Heart left ventricle (tissue), 13 donors: ENCODE measurements at regions not wholly inside any gene's neighbourhood (a gene's known extent, or its start where the extent isn't known, plus 50 kb on each side); places are given as distances from the start of the nearest gene placed in this dataset.

ENCODE experiments used
- CTCF ChIP-seq, 12 donors: fragments of 200-600 bp; sonication (generic) in 4 of 12; IDR thresholded peaks; one replicate each; pipeline versions ENCODE4 v1.5.0 to v1.8.0; 2018 to 2022; ENCODE audit warnings: antibody characterized with exemption in 12 of 12, mild to moderate bottlenecking in 5 of 12
- POLR2A ChIP-seq, 2 donors: fragments of 450-650 bp; IDR thresholded peaks; one replicate each; pipeline ENCODE4 v1.6.1; 2017; ENCODE audit warnings: antibody characterized with exemption in 2 of 2, mild to moderate bottlenecking in 2 of 2, moderate library complexity in 2 of 2
- donor health status: ischemic (EF 13 %, LVEDD 7.1; RV severe dilation, severe dysfunction).
- donor health status: DM: no; HTN: yes; CAD: no.
- donor health status: DM: no; HTN: no; CAD: no.
- donor health status: ischemic (EF 25% LVEDD 6.9; RV normal size, moderate dysfunction).
- donor health status: ischemic (EF 25% LVEDD 5.7; RV mildly dilated, moderate dysfunction).
- donor health status: ischemic (EF 35%, LVEDD 5.7; RV mildly dilated, moderate dysfunction).
- donor health status: nonischemic (EF 11% LVEDD 7.7; RV severe dilation, severe dysfunction).
- donor health status: DM: yes; HTN: yes; CAD: no.
- donor health status: PGD.
- donor health status: ischemic (EF 29% LVEDD 5.4; RV normal size, mild dysfunction).
- donor health status: nonischemic (EF 23%, LVEDD 6.1; RV moderate dilation, normal function).

GRCh38 chr9:135267191-135267809 is 179.8 kb downstream of the OLFM1 start:
- TF ChIP-seq CTCF (IDR thresholded peaks at IDR 0.05) (no peak), POLR2A (IDR thresholded peaks at IDR 0.05) (no peak)
